ENCODE measurements at regions not wholly inside any gene's neighbourhood (a gene's known extent, or its start where the extent isn't known, plus 50 kb on each side); places are given as distances from the start of the nearest gene placed in this dataset.
"Not testable (repeated sequence)": the region's sequence is repeated elsewhere in the genome, so short reads cannot be mapped to it uniquely, and the experiment has no call there.

GRCh38 chr2:52584071-52584470 lies 1183.5 kb upstream of the CHAC2 start:
- TF ChIP-seq EZH2phosphoT487 (IDR thresholded peaks at IDR 0.05; ENCODE audit: borderline replicate concordance, low read length); CTCF (IDR thresholded peaks at IDR 0.05; ENCODE audit: low read depth, low read length, poor library complexity, severe bottlenecking): not testable (repeated sequence)

All from DOHH2 (cell line).